Thoracic aorta (tissue), 2 donors: ENCODE measurements at regions not wholly inside any gene's neighbourhood (a gene's known extent, or its start where the extent isn't known, plus 50 kb on each side); places are given as distances from the start of the nearest gene placed in this dataset.

Source experiments
- ATAC-seq: fragments of 150-250 bp; one replicate; pipeline ENCODE4 v1.8.0; 2017; ENCODE audit warnings: low read depth; ENCODE audit not compliant: insufficient number of reproducible peaks, low FRiP score
- DNase-seq: peaks from one replicate; pipeline ENCODE4 v3.0.0-alpha.2; 2020; ENCODE audit warnings: low spot score
- H3K27ac ChIP-seq, 2 donors: fragments of 200-600 bp; sonication (generic); 1 replicate in 1 of 2; 2 replicates in 1 of 2; pipeline ENCODE4 v1.5.1; 2016; ENCODE audit warnings: mild to moderate bottlenecking in 2 of 2, moderate library complexity in 2 of 2
- H3K27me3 ChIP-seq: fragments of 200-600 bp; sonication (generic); replicated peaks from 2 replicates; pipeline ENCODE4 v1.6.0; 2016; ENCODE audit warnings: mild to moderate bottlenecking; ENCODE audit not compliant: insufficient read depth
- H3K36me3 ChIP-seq: fragments of 200-600 bp; sonication (generic); one replicate; pipeline ENCODE4 v1.5.1; 2016
- H3K4me1 ChIP-seq, 2 donors: fragments of 200-600 bp; sonication (generic); 1 replicate in 1 of 2; 2 replicates in 1 of 2; pipeline versions ENCODE4 v1.5.1 to v1.6.0; 2016; ENCODE audit warnings: low read depth in 2 of 2, mild to moderate bottlenecking in 1 of 2; ENCODE audit not compliant: control insufficient read depth in 1 of 2
- H3K4me3 ChIP-seq: fragments of 200-600 bp; sonication (generic); 2 replicates; pipeline ENCODE4 v1.5.1; 2016; ENCODE audit warnings: mild to moderate bottlenecking
- H3K9me3 ChIP-seq: fragments of 200-600 bp; sonication (generic); 2 replicates; pipeline ENCODE4 v1.5.1; 2016
- CTCF ChIP-seq: fragments of 200-600 bp; sonication (generic); IDR thresholded peaks from one replicate; pipeline ENCODE4 v1.5.1; 2019; ENCODE audit warnings: antibody characterized with exemption

DNA sequence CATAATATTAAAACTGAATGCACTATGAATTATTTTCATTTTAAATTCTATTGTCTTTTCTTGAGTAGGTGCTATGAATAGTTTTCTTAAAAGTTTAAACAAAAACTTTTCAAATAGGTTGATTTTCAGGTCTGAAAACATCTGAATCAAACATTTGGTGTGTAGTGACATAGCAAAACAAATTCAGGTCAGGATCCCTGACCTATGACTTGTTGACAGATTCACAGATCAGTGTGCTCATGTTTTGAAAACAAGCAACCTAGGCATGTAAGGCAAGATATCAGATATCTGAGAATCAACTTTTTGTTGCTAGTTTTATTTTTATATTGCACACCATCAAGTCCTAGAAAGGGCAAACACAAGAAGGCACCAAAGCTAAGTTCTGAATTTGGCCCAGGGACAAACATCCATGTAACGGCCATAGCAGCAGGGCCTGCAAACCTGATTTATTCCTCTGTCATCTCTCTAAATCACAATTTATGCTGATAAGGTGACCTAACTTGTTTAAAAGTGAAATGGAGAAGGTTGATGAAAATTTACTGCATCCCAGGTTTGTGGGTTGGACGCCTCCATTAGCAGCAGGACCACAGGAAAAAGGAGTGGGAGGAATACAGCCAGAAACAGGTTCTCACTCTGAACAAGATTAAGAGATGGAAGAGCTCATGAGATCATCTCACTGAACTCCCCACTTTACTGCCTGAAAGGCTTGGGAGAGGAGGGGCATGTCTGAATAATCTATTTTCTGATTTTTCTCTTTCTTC is 337.7 kb downstream of the KCNRG start:
- no peak for DNase-seq
- TF ChIP-seq CTCF, result no peak
- Histone ChIP-seq H3K4me1 (peaks cover 7 to 12% of the 10 kb centered on the region in 2 donors), H3K4me3 (no peak overlapping the region), H3K9me3 (no peaks in the 10 kb centered on the region), H3K27ac (no peak overlapping the region), H3K36me3 (no peaks in the 10 kb centered on the region), H3K27me3 (no peaks in the 10 kb centered on the region)
- no peak for ATAC-seq

GRCh38 chr13:50353651-50354415 is 338.6 kb downstream of the KCNRG start:
- no peaks in the 10 kb centered on the region for H3K27me3 ChIP-seq
- H3K4me1 ChIP-seq, result peaks cover 11 to 21% of the 10 kb centered on the region in 2 donors
- H3K36me3 ChIP-seq, result no peaks in the 10 kb centered on the region
- H3K27ac ChIP-seq, result no peak overlapping the region
- no peak overlapping the region for H3K4me3 ChIP-seq
- no peaks in the 10 kb centered on the region for H3K9me3 ChIP-seq
- no peak for ATAC-seq
- DNase-seq, result no peak
- TF ChIP-seq CTCF, result no peak

DNA sequence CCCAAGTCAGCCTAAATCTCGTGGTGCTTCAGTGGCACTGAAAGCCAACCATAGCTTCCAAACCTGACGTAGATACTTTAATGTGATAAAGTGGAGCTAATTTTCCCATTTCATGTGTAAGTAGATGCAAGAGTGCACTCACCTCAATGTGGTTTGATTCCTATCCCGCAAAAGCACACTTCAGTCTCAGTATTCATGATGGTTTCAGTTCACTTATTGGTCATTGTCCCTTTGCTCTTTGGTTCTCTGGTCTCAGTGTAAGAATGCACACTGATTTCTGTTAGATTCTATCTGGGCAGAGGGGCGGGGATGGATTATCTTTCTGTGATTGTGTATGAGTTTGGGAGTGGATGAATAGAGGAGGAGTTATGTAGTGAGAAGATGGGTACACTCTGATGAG is 340.6 kb downstream of the KCNRG start:
- peaks cover 12 to 27% of the 10 kb centered on the region in 2 donors for H3K4me1 ChIP-seq
- no peak overlapping the region for H3K4me3 ChIP-seq
- no peak for ATAC-seq
- no peaks in the 10 kb centered on the region for H3K27me3 ChIP-seq
- H3K36me3 ChIP-seq, result no peaks in the 10 kb centered on the region
- H3K27ac ChIP-seq, result no peak overlapping the region
- no peaks in the 10 kb centered on the region for H3K9me3 ChIP-seq
- DNase-seq, result no peak
- no peak for TF ChIP-seq CTCF

- no peak for DNase-seq
- TF ChIP-seq CTCF, result no peak
- no peaks in the 10 kb centered on the region for H3K9me3 ChIP-seq
- no peaks in the 10 kb centered on the region for H3K36me3 ChIP-seq
- no peak for ATAC-seq
- H3K27me3 ChIP-seq, result no peaks in the 10 kb centered on the region
- H3K4me3 ChIP-seq, result peak overlapping the region; percentile 39
- peaks cover 12 to 27% of the 10 kb centered on the region in 2 donors for H3K4me1 ChIP-seq
- H3K27ac ChIP-seq, result peak overlapping the region; percentile 53 to 75
Observed at GRCh38 chr13:50357136-50357535, 341.9 kb downstream of the KCNRG start.

DNA sequence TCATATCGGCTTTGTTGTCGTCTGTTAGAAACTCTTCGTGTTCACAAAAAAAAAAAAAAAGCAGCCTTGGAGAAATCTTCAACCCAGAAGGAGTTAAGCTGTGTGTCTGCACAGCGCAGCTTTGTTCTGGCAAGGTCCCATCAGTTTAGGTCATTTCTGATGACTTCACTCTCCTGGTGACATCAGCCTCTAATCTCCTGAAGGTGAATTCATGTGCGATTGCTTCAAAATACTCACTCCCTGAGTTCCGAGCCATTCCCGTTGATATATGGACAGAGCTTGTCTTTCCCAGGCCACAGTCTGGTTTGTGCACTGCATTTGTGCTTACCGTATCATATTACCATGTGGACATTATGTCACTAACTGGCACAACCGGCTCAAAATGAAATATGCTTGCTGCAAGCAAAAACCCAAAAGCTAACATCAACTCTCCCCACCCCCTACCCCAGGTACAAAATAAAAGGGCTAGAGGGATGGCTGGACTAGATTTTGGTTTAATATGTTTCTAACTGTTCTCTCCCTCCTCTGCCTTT is 342.4 kb downstream of the KCNRG start:
- Histone ChIP-seq H3K9me3 (no peaks in the 10 kb centered on the region), H3K4me1 (peaks cover 12 to 27% of the 10 kb centered on the region in 2 donors), H3K4me3 (peak overlapping the region; percentile 39), H3K27ac (peak overlapping the region; percentile 53 to 75), H3K27me3 (no peaks in the 10 kb centered on the region), H3K36me3 (no peaks in the 10 kb centered on the region)
- no peak for TF ChIP-seq CTCF
- DNase-seq (no peak), ATAC-seq (peak; percentile 82)
